GM12878 (cell line): ENCODE measurements at regions not wholly inside any gene's neighbourhood (a gene's known extent, or its start where the extent isn't known, plus 50 kb on each side); places are given as distances from the start of the nearest gene placed in this dataset.

Experiments
- ATAC-seq: fragments of 200-7000 bp; cut with Tn5 transposase; 3 replicates; pipeline ENCODE4 v1.9.1; 2020; ENCODE audit warnings: mild to moderate bottlenecking, moderate library complexity
- BruUV-seq: library from RNA; stranded (reverse); fragments of 400-500 nt; replicated peaks from 2 replicates; lab custom pipeline; 2021; lab: Mats Ljungman, UMichigan
- CTCF ChIA-PET: fragments of 300-600 bp; sonication (Branson Sonifier 250); formaldehyde crosslinking; extraction: SDS; loops from one replicate; lab custom pipeline; 2021; ENCODE audit warnings: inconsistent platforms; lab: Yijun Ruan, JAX
- POLR2A ChIA-PET: fragments of 350-600 bp; formaldehyde crosslinking; extraction: SDS; loops from one replicate; lab custom pipeline; 2021; ENCODE audit warnings: inconsistent platforms; lab: Charles Lee
- RAD21 ChIA-PET: fragments of 300-600 bp; sonication (Branson Sonifier 250); formaldehyde crosslinking; loops from one replicate; lab custom pipeline; 2023; ENCODE audit warnings: antibody characterized with exemption; ENCODE audit not compliant: unreplicated experiment; lab: Charles Lee
- SMC1A ChIA-PET: fragments of 300-600 bp; sonication (Branson Sonifier 250); formaldehyde crosslinking; loops from one replicate; lab custom pipeline; 2023; ENCODE audit not compliant: unreplicated experiment, uncharacterized antibody; lab: Charles Lee
- DNase-seq: peaks from one replicate; pipeline ENCODE4 v3.0.0-alpha.2; 2011; ENCODE audit warnings: low read depth, low spot score
- FAIRE-seq: peaks from 3 replicates; lab custom pipeline; 2011; peaks lifted over from hg19 to GRCh38; lab: Jason Lieb, UNC
- H2AFZ ChIP-seq: 2 replicates; pipeline ENCODE4 v1.6.0; 2011; ENCODE audit warnings: low read depth, low read length, control low read depth; ENCODE audit not compliant: control insufficient read depth
- H3K27ac ChIP-seq: 2 replicates; pipeline ENCODE4 v1.5.1; 2011; ENCODE audit warnings: control low read depth; ENCODE audit not compliant: control insufficient read depth, insufficient read depth
- H3K27me3 ChIP-seq, 2 experiments: replicated peaks in 1 of 2; 2 replicates each; pipeline versions ENCODE4 v1.6.0 to v1.6.1; 2011; ENCODE audit warnings: low read length in 1 of 2; ENCODE audit not compliant: control insufficient read depth in 2 of 2, insufficient read depth in 2 of 2
- H3K36me3 ChIP-seq, 2 experiments: 2 replicates each; pipeline ENCODE4 v1.5.1; 2011; ENCODE audit warnings: low read length in 1 of 2; ENCODE audit not compliant: control insufficient read depth in 2 of 2, insufficient read depth in 2 of 2
- H3K4me1 ChIP-seq: 2 replicates; pipeline ENCODE4 v1.6.1; 2011; ENCODE audit warnings: mild to moderate bottlenecking, low read length, moderate library complexity, mixed read lengths; ENCODE audit not compliant: control insufficient read depth, insufficient read depth
- H3K4me2 ChIP-seq: 2 replicates; pipeline ENCODE4 v1.6.0; 2011; ENCODE audit warnings: control low read depth; ENCODE audit not compliant: control insufficient read depth, insufficient read depth
- H3K4me3 ChIP-seq: fragments of 200-600 bp; sonication (generic); 2 replicates; pipeline ENCODE4 v1.5.1; 2016
- H3K79me2 ChIP-seq: 2 replicates; pipeline ENCODE4 v1.6.0; 2011; ENCODE audit warnings: low read length; ENCODE audit not compliant: control insufficient read depth, insufficient read depth
- H3K9ac ChIP-seq: 2 replicates; pipeline ENCODE4 v1.8.0; 2011; ENCODE audit warnings: low read length, control low read depth, mixed read lengths; ENCODE audit not compliant: control insufficient read depth, insufficient read depth
- H3K9me3 ChIP-seq: replicated peaks from 3 replicates; pipeline ENCODE4 v1.5.1; 2011; ENCODE audit warnings: mild to moderate bottlenecking, low read length; ENCODE audit not compliant: control insufficient read depth, insufficient read depth
- H4K20me1 ChIP-seq: 2 replicates; pipeline ENCODE4 v1.6.0; 2011; ENCODE audit not compliant: control insufficient read depth, insufficient read depth
- BRCA1 ChIP-seq: IDR thresholded peaks from 2 replicates; pipeline ENCODE4 v1.6.1; 2011; ENCODE audit warnings: low read depth, low read length, improper control_type of control experiment
- EGR1 ChIP-seq, 2 experiments: IDR thresholded peaks; 1 replicate in 1 of 2; 2 replicates in 1 of 2; pipeline ENCODE4 v1.6.1; 2011 to 2012; ENCODE audit warnings: low read depth in 2 of 2, low read length in 2 of 2, borderline replicate concordance in 1 of 2, mild to moderate bottlenecking in 1 of 2, moderate library complexity in 1 of 2
- JUNB ChIP-seq: IDR thresholded peaks from 2 replicates; pipeline ENCODE4 v1.6.1; 2016; ENCODE audit warnings: antibody characterized with exemption, mild to moderate bottlenecking
- MLLT1 ChIP-seq: fragments of 450-650 bp; IDR thresholded peaks from 2 replicates; pipeline ENCODE4 v1.6.1; 2016; ENCODE audit warnings: mild to moderate bottlenecking
- PAX5 ChIP-seq: IDR thresholded peaks from 2 replicates; pipeline ENCODE4 v1.6.1; 2011; ENCODE audit warnings: low read depth, low read length, borderline replicate concordance
- PAX8 ChIP-seq: fragments of 450-650 bp; IDR thresholded peaks from 2 replicates; pipeline ENCODE4 v1.6.1; 2017; ENCODE audit warnings: mild to moderate bottlenecking, moderate library complexity
- RELA ChIP-seq: fragments of 450-650 bp; IDR thresholded peaks from 2 replicates; pipeline ENCODE4 v1.8.0; 2014; ENCODE audit warnings: borderline replicate concordance; ENCODE audit not compliant: partially characterized antibody
- RFX5 ChIP-seq: IDR thresholded peaks from 2 replicates; pipeline ENCODE4 v1.6.1; 2011; ENCODE audit warnings: low read depth, low read length, improper control_type of control experiment
- SMC3 ChIP-seq: IDR thresholded peaks from 2 replicates; pipeline ENCODE4 v1.6.1; 2011; ENCODE audit warnings: low read length, improper control_type of control experiment, borderline replicate concordance
- SUZ12 ChIP-seq: fragments of 200-600 bp; sonication (generic); IDR thresholded peaks from one replicate; pipeline ENCODE4 v1.6.1; 2018; ENCODE audit warnings: antibody characterized with exemption, mild to moderate bottlenecking; ENCODE audit not compliant: unreplicated experiment
- TAF1 ChIP-seq: IDR thresholded peaks from 2 replicates; pipeline ENCODE4 v1.6.1; 2011; ENCODE audit warnings: mild to moderate bottlenecking, low read depth, low read length, borderline replicate concordance
- TCF7 ChIP-seq: IDR thresholded peaks from 2 replicates; pipeline ENCODE4 v1.6.1; 2014; ENCODE audit warnings: antibody characterized with exemption, borderline replicate concordance
- YBX1 ChIP-seq: fragments of 450-650 bp; IDR thresholded peaks from 2 replicates; pipeline ENCODE4 v1.6.1; 2016; ENCODE audit warnings: antibody characterized with exemption
- WGBS: methylation state at CpG from one replicate; pipeline ENCODE4 v1.1.6; 2016; ENCODE audit warnings: low lambda C conversion rate; ENCODE audit not compliant: insufficient replicate concordance, insufficient coverage; ENCODE audit errors: missing lambda C conversion rate; 5-methylcytosine and 5-hydroxymethylcytosine counted together
- in situ Hi-C: fragments of 300-500 bp; cut with MboI; formaldehyde crosslinking; loops from 9 replicates; pipeline ENCODE4 v1.14.3; 2018; ENCODE audit warnings: mixed read lengths
- intact Hi-C: fragments of 100-400 bp; cut with micrococcal nuclease; formaldehyde crosslinking; loops from one replicate; pipeline ENCODE4 v1.14.2; 2022; ENCODE audit not compliant: unreplicated experiment
- TF ChIP-seq, protein P1 (sequence below): IDR thresholded peaks from 2 replicates; pipeline ENCODE4 v1.6.1; 2011; ENCODE audit warnings: low read depth, low read length, improper control_type of control experiment, borderline replicate concordance
- TF ChIP-seq, protein P2 (sequence below): IDR thresholded peaks from 2 replicates; pipeline ENCODE4 v1.6.1; 2011; ENCODE audit warnings: low read depth, mild to moderate bottlenecking, low read length, moderate library complexity, borderline replicate concordance; ENCODE audit errors: extremely low read depth

- H3K27ac ChIP-seq: no peak overlapping the region
- H3K4me3 ChIP-seq: peak overlapping the region; percentile 22; the same call in 1 of the 2 replicates
- no peak for TF ChIP-seq YBX1
- no peak for TF ChIP-seq TAF1
- no peak for TF ChIP-seq PAX8
- TF ChIP-seq PAX5: no peak
- TF ChIP-seq SMC3: no peak
- TF ChIP-seq EGR1 (IDR thresholded peaks at IDR 0.05; ENCODE audit: borderline replicate concordance in 1 of 2, low read depth in 2 of 2, low read length in 2 of 2): no peak
- TF ChIP-seq JUNB: no peak
- TF ChIP-seq, all 136 proteins: peak for 0
- no peaks in the 10 kb centered on the region for H3K36me3 ChIP-seq
- ChIA-PET CTCF (no interaction called here), POLR2A (no interaction called here), SMC1A (no interaction called here), RAD21 (no interaction called here)
- BruUV-seq: no TSS peak
- in situ Hi-C loops: no loop called here
- no peaks in the 10 kb centered on the region for H4K20me1 ChIP-seq
- FAIRE-seq (no peak), DNase-seq (no peak), ATAC-seq (no peak)
- intact Hi-C loops: no loop called here
- H3K9me3 ChIP-seq: no peaks in the 10 kb centered on the region; the same call in 1 of the 3 replicates
- no peaks in the 10 kb centered on the region for H3K4me1 ChIP-seq
- WGBS: 83% methylated on average over 3 of the region's 3 CpGs
- no peak overlapping the region for H3K4me2 ChIP-seq
- no peak overlapping the region for H3K9ac ChIP-seq
- H3K27me3 ChIP-seq: no peaks in the 10 kb centered on the region
- H3K79me2 ChIP-seq: no peaks in the 10 kb centered on the region
- H2AFZ ChIP-seq: no peak overlapping the region
Observed at GRCh38 chr6:22129751-22130150, 167.1 kb downstream of the PRL start.

DNA sequence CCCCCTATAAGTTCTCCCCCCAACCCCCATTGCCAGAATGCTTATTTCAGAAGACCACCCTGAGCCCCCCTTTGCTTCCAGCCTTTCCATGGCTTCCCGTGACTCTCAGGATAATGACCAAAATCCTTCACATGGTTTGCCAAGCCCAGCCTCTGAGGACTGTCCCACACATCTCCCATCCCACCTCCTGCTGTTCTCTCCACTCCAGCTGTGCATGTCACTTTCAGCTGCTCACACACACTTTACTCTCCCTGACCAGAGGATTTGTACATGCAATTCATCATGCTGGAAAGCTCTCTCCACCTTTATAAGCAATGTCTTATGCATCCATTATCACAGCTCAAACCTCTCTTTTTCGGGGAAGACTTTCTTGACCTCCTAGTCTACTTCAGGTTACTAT, 164.2 kb downstream of the PRL start:
- FAIRE-seq: no peak
- TF ChIP-seq MLLT1: no peak
- no peak for TF ChIP-seq BRCA1
- no peak for TF ChIP-seq SMC3
- no peak for TF ChIP-seq SUZ12
- no peak for TF ChIP-seq RELA
- no peak for TF ChIP-seq RFX5
- no peak for TF ChIP-seq TCF7
- TF ChIP-seq, protein P1, sequence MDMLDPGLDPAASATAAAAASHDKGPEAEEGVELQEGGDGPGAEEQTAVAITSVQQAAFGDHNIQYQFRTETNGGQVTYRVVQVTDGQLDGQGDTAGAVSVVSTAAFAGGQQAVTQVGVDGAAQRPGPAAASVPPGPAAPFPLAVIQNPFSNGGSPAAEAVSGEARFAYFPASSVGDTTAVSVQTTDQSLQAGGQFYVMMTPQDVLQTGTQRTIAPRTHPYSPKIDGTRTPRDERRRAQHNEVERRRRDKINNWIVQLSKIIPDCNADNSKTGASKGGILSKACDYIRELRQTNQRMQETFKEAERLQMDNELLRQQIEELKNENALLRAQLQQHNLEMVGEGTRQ: no peak
- TF ChIP-seq, protein P2, sequence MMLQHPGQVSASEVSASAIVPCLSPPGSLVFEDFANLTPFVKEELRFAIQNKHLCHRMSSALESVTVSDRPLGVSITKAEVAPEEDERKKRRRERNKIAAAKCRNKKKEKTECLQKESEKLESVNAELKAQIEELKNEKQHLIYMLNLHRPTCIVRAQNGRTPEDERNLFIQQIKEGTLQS: no peak
- intact Hi-C loops: no loop called here
- in situ Hi-C loops: no loop called here
- no peak overlapping the region for H3K4me3 ChIP-seq
- POLR2A ChIA-PET: no interaction called here
- WGBS: 50% methylated on average over 2 of the region's 2 CpGs
- no peak for DNase-seq
- no peaks in the 10 kb centered on the region for H3K4me1 ChIP-seq
- H2AFZ ChIP-seq: no peak overlapping the region
- BruUV-seq: no TSS peak
- no peaks in the 10 kb centered on the region for H3K36me3 ChIP-seq
- no peak overlapping the region for H3K27ac ChIP-seq
- no peaks in the 10 kb centered on the region for H3K79me2 ChIP-seq
- H3K9ac ChIP-seq: no peak overlapping the region
- H3K27me3 ChIP-seq: no peaks in the 10 kb centered on the region
- CTCF ChIA-PET: no interaction called here
- no peak for ATAC-seq
- RAD21 ChIA-PET: no interaction called here
- H3K9me3 ChIP-seq: no peaks in the 10 kb centered on the region; the same call in 1 of the 3 replicates
- SMC1A ChIA-PET: no interaction called here
- no peak overlapping the region for H3K4me2 ChIP-seq
- H4K20me1 ChIP-seq: no peaks in the 10 kb centered on the region
